Sigmoid colon (tissue), 4 donors: ENCODE measurements at regions not wholly inside any gene's neighbourhood (a gene's known extent, or its start where the extent isn't known, plus 50 kb on each side); places are given as distances from the start of the nearest gene placed in this dataset.

Experiments
- EP300 ChIP-seq, 4 donors: sonication (generic); formaldehyde crosslinking; IDR thresholded peaks; one replicate each; pipeline ENCODE4 v1.6.1; 2017; ENCODE audit warnings: antibody characterized with exemption in 4 of 4
- POLR2A ChIP-seq, 2 donors: fragments of 450-650 bp; IDR thresholded peaks; one replicate each; pipeline ENCODE4 v1.6.1; 2016; ENCODE audit warnings: antibody characterized with exemption in 2 of 2, mild to moderate bottlenecking in 2 of 2, moderate library complexity in 2 of 2
- TF ChIP-seq, protein P1 (sequence below), 4 experiments: fragments of 450-650 bp in 3 of 4; fragments of 200-600 bp in 1 of 4; IDR thresholded peaks; one replicate each; pipeline ENCODE4 v1.5.1; 2016 to 2019; ENCODE audit warnings: antibody characterized with exemption in 4 of 4, mild to moderate bottlenecking in 3 of 4, moderate library complexity in 2 of 4

DNA sequence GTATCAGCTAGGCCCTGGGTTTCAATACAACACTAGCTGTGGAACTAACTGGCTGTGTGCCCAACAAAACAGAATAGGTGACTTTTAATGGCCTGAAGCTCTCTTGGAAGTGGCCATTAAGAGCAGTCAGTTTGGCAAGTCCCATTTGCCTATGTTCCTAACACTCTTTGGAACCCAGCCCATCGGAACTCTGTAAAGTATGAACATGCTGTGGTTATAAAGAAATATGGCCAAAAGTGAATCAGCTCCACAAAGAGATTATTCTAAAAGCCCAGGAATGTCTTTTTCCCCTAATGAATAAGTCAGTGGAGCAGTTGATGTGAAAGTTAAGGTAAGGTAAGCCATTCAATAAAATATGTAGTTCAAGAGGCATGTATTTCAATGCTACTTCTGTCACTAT, 223.7 kb upstream of the ADAMTS5 start:
- TF ChIP-seq POLR2A (IDR thresholded peaks at IDR 0.05) (no peak), EP300 (IDR thresholded peaks at IDR 0.05) (no peak)
- TF ChIP-seq, protein P1, sequence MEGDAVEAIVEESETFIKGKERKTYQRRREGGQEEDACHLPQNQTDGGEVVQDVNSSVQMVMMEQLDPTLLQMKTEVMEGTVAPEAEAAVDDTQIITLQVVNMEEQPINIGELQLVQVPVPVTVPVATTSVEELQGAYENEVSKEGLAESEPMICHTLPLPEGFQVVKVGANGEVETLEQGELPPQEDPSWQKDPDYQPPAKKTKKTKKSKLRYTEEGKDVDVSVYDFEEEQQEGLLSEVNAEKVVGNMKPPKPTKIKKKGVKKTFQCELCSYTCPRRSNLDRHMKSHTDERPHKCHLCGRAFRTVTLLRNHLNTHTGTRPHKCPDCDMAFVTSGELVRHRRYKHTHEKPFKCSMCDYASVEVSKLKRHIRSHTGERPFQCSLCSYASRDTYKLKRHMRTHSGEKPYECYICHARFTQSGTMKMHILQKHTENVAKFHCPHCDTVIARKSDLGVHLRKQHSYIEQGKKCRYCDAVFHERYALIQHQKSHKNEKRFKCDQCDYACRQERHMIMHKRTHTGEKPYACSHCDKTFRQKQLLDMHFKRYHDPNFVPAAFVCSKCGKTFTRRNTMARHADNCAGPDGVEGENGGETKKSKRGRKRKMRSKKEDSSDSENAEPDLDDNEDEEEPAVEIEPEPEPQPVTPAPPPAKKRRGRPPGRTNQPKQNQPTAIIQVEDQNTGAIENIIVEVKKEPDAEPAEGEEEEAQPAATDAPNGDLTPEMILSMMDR (IDR thresholded peaks at IDR 0.05): no peak
